CD4-positive, alpha-beta T cell treated with Interleukin-17A for 4 hours (primary cell): ENCODE measurements at regions not wholly inside any gene's neighbourhood (a gene's known extent, or its start where the extent isn't known, plus 50 kb on each side); places are given as distances from the start of the nearest gene placed in this dataset.
"Not testable (repeated sequence)": the region's sequence is repeated elsewhere in the genome, so short reads cannot be mapped to it uniquely, and the experiment has no call there.

Experiments
- DNase-seq: peaks from one replicate; pipeline ENCODE4 v3.0.0-alpha.2; 2020; ENCODE audit warnings: mixed read lengths

GRCh38 chr4:149116806-149117205 lies 674.6 kb upstream of the NR3C2 start:
- DNase-seq: no peak

DNA sequence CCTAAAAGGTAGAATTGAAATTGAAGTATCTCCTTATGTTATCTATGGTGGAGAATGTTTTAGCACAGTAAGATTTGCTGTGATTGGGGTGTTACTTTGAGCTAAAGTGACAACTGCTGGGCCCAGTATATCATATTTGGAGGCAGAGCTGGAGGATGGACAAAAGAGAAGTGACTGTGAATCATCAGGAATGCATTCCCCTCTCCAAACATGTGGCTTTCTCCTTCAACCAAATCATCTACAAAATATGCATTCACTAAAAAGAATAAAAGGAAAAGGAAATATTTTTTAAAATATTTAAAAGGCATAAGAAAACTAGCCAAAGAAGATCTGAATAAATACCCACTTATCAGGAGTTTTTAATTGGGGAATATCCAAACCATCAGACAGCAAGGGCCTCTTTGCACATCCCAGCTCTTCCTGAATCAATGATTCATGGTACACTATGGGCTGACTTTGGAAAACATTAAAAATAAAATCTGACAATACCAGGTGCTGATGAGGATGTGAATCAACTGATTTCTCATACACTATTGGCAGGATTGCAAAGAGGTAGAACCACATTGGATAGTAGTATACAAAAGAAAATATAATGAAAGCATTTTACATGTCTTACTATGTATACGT lies 671.7 kb upstream of the NR3C2 start:
- DNase-seq: no peak

DNA sequence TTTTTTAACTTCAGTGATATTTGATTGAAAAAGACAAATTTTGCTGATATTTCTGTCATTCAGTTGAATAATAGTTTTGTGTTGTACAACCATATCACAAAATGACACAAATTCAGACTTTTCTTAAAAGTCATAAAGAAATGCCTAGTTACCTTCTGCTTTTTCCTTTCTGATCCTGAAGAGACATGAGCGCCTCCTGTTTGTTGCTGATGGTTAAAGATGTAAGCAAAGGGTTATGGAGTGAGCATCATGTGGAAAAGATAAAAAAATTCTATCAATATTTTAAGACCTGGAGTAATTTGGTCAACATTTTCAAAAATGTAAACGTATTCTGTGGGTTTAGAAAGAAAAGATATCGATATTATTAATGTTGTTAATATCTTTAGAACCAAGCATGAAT lies 669.9 kb upstream of the NR3C2 start:
- DNase-seq: no peak

GRCh38 chr4:149110481-149110880 lies 668.3 kb upstream of the NR3C2 start:
- DNase-seq: no peak

DNA sequence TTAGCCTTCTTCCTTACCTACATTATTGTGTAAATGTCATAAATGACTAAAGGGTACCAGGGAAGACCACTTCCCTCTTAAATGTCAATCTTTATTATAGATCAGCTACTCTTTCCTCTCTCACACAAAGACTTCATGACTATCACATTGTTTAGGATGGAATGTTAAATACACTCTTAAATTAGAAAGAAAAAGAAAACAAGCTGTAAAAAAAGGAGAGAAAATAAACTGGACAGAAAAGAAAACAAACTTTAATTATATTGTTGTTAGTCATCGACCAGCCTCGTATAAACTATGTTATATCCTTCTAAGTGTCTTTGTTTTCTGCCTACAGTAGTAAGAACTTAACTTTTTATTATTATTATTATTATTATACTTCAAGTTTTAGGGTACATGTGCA lies 666.4 kb upstream of the NR3C2 start:
- DNase-seq: no peak

DNA sequence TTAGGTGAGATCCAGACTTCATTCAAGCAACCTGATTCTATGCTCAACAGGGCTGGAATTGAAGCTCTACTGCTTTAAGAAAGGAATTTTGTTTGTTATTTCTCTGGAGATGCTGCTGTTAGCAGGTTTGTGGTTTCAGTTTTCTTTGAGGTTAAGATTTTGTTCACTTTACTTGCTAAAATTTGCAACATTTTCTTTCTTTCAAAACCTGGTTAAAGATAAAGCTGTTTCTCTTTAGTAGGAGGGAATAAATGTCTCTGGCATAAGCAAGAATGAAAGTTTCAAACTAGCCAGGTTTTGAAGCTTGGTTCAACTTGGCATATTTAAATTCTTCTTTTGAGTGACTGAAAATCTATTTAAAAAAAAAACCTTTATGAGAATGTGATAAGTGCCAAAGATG lies 660.6 kb upstream of the NR3C2 start:
- no peak for DNase-seq

DNA sequence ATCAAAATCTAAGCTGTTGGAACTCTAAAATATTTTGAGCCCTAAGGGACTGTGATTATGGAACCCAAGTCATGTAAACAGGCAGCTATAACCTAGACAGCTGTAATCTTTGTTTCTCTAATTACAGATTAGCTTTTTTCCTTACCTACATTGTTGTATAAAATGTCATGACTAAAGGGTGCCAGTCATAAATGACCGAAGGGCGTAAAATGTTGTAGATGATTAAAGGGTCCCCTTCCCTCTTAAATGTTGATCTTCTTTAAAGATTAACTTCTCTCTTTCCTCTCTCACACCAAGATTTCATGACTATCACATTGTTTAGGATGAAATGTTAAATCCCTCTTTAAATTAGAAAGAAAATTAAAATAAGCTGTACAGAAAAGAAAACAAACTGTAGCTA lies 659.4 kb upstream of the NR3C2 start:
- no peak for DNase-seq

GRCh38 chr4:149095811-149096210 lies 653.6 kb upstream of the NR3C2 start:
- no peak for DNase-seq

GRCh38 chr4:149095001-149095400 lies 652.8 kb upstream of the NR3C2 start:
- DNase-seq: no peak

- DNase-seq: no peak
These were observed 641.9 kb upstream of the NR3C2 start for GRCh38 chr4:149084144-149084543.

- no peak for DNase-seq
These were observed 635.0 kb upstream of the NR3C2 start for GRCh38 chr4:149077181-149077580.

GRCh38 chr4:149076401-149076800 lies 634.2 kb upstream of the NR3C2 start:
- DNase-seq: no peak

- DNase-seq: no peak
These were observed 630.2 kb upstream of the NR3C2 start for GRCh38 chr4:149072384-149072783.

- DNase-seq: no peak
These were observed 623.5 kb upstream of the NR3C2 start for GRCh38 chr4:149065753-149066152.

DNA sequence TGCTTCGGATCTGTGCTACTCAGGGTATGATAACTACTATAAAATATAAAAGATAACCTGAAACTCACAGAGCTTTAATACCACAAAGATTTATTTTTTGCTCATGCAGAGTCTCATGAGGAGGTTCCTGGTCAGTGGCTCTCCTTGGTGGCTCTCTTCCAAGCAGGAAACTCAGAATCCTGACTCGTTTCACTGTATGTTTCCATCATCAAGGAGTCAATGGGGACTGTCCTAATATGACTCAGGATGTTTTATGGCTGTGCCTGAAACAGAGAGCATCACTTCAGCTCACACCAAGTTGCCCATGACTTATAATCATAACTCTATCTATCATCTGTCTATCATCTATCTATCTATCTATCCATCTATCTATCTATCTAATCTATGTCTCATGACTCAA lies 620.8 kb upstream of the NR3C2 start:
- no peak for DNase-seq

- no peak for DNase-seq
These were observed 615.4 kb upstream of the NR3C2 start for GRCh38 chr4:149057594-149057993.

DNA sequence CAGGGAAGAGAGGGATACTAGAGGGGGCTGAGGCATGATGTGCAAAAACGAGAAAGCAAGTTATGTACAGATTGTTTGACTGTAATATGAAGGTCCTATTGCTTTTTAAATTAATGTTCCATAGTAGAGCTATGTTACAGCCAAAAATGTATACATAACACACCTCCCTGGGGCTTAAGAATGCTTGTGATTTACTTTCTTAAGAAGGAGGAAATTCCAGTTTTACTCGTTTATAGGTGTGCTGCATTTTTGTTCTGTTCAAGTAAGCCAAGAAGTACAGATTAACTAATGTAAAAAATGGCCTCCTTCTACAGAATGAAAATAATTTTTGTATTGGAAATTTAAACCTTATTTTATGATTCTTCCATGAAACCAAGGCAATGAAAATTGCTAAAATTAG lies 614.4 kb upstream of the NR3C2 start:
- DNase-seq: no peak

GRCh38 chr4:149055624-149056023 lies 613.4 kb upstream of the NR3C2 start:
- DNase-seq: no peak

DNA sequence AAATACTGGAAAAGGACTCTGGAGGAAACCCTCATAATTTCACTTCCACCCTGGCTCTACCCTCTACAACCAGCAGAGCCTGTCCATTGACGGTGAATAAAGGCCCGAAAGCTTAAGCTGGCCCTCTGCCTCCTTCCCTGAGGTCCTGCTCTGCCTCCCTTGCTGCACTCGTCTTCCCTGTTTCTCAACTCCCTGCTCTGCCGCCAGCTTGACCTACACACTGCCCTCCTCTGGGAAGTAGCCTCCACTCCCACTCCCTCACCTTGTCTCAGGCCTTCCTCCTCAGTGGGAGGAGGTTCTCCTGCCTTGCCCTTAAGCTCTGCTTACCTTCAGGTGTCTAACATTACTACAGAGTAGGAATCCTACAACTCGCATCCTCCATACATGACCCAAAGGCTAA lies 608.6 kb upstream of the NR3C2 start:
- no peak for DNase-seq

GRCh38 chr4:149048451-149049143 lies 606.4 kb upstream of the NR3C2 start:
- no peak for DNase-seq

DNA sequence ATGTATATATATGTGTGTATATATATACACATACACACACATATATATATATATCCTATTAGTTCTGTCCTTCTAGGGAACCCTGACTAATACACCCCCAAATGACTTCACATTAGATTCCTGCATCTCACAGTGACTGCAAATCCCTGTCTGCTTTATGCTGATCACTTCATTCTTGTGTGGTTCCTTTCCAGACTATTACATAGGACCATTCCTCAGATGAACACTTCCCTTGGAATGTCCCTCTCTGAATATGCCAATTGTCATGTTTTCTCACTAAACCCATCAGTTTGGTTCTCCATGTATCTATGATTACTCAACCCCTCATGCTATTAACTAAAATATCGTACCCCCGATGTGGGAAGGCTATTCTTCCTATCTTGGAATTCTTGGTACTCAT lies 605.2 kb upstream of the NR3C2 start:
- DNase-seq: no peak

GRCh38 chr4:149045731-149046130 lies 603.5 kb upstream of the NR3C2 start:
- no peak for DNase-seq

- not testable (repeated sequence) for DNase-seq
These were observed 597.6 kb upstream of the NR3C2 start for GRCh38 chr4:149039786-149040185.

DNA sequence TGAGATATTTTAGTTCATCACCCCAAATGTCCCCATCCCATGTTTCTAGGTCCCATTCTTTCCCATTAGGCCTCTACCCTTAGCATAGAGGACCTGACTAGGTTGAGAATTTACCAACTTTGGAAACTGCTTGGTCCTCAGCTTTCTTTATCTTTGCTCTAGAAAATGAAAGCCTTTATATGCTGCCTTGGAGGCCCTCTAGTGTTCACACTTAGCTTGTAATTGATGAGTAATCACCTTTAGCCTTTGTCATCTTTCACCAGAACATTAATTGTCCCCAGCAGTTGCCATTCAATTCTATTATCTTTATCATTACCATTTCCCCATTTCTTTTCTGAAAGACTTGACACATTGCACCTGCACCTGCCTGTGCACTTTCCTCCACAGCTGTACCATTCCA lies 589.2 kb upstream of the NR3C2 start:
- no peak for DNase-seq

- no peak for DNase-seq
These were observed 586.9 kb upstream of the NR3C2 start for GRCh38 chr4:149029056-149029651.
